ENCODE measurements at regions not wholly inside any gene's neighbourhood (a gene's known extent, or its start where the extent isn't known, plus 50 kb on each side); places are given as distances from the start of the nearest gene placed in this dataset.

- H3F3A ChIP-seq (ENCODE audit: insufficient read depth, low read depth): no peaks in the 10 kb centered on the region
These were observed 104.5 kb downstream of the SEM1 start for GRCh38 chr7:96605045-96605716.

GRCh38 chr7:96599288-96599936 is 110.2 kb downstream of the SEM1 start:
- H3K4me3 ChIP-seq: no peak overlapping the region

More at GRCh38 chr7:96605045-96605716, 104.5 kb downstream of the SEM1 start:
- Histone ChIP-seq H3K4me3 (no peak overlapping the region), H3K27me3 (ENCODE audit: insufficient read depth, low read depth) (no peaks in the 10 kb centered on the region), H3K4me1 (replicated peaks; ENCODE audit: insufficient read depth) (no peaks in the 10 kb centered on the region), H3K9me2 (ENCODE audit: insufficient read depth) (no peaks in the 10 kb centered on the region), H3K4me2 (no peak overlapping the region), H4K20me1 (ENCODE audit: insufficient read depth) (no peaks in the 10 kb centered on the region), H2AFZ (no peak overlapping the region), H3K36me3 (ENCODE audit: low read depth) (no peaks in the 10 kb centered on the region), H3K9me3 (ENCODE audit: insufficient read depth, low read depth) (no peaks in the 10 kb centered on the region), H3K79me2 (ENCODE audit: low read depth) (no peaks in the 10 kb centered on the region), H3K27ac (no peak overlapping the region)
- BruUV-seq (replicated peaks): no TSS peak
- ChIA-PET CTCF (no interaction called here), POLR2A (ENCODE audit: unreplicated experiment) (no interaction called here)
- intact Hi-C loops (cut with micrococcal nuclease; ENCODE audit: unreplicated experiment): no loop called here
- TF ChIP-seq CTCF (conservative IDR thresholded peaks at IDR 0.05) (no peak), EZH2 (IDR thresholded peaks at IDR 0.05; ENCODE audit: low read depth) (no peak)
- DNase-seq: no peak

GRCh38 chr7:96598421-96598820 is 111.2 kb downstream of the SEM1 start:
- no peak overlapping the region for H3K4me3 ChIP-seq
- no peak overlapping the region for H2AFZ ChIP-seq
- no peaks in the 10 kb centered on the region for H3K4me1 ChIP-seq (replicated peaks; ENCODE audit: insufficient read depth)
- BruUV-seq (replicated peaks): no TSS peak
- H3K4me2 ChIP-seq: no peak overlapping the region
- CTCF ChIA-PET: no interaction called here
- no peaks in the 10 kb centered on the region for H3F3A ChIP-seq (ENCODE audit: insufficient read depth, low read depth)
- intact Hi-C loops (cut with micrococcal nuclease; ENCODE audit: unreplicated experiment): no loop called here
- H3K79me2 ChIP-seq (ENCODE audit: low read depth): no peaks in the 10 kb centered on the region
- no peak for DNase-seq
- H3K27me3 ChIP-seq (ENCODE audit: insufficient read depth, low read depth): no peaks in the 10 kb centered on the region
- H3K9me3 ChIP-seq (ENCODE audit: insufficient read depth, low read depth): no peaks in the 10 kb centered on the region
- POLR2A ChIA-PET (ENCODE audit: unreplicated experiment): no interaction called here
- no peak for TF ChIP-seq CTCF (conservative IDR thresholded peaks at IDR 0.05)
- no peak for TF ChIP-seq EZH2 (IDR thresholded peaks at IDR 0.05; ENCODE audit: low read depth)
- no peaks in the 10 kb centered on the region for H4K20me1 ChIP-seq (ENCODE audit: insufficient read depth)
- no peaks in the 10 kb centered on the region; the same call in 1 of the 2 replicates for H3K9me2 ChIP-seq (ENCODE audit: insufficient read depth)
- H3K36me3 ChIP-seq (ENCODE audit: low read depth): no peaks in the 10 kb centered on the region
- no peak overlapping the region for H3K27ac ChIP-seq

More at GRCh38 chr7:96599288-96599936, 110.2 kb downstream of the SEM1 start:
- H3K79me2 ChIP-seq (ENCODE audit: low read depth): no peaks in the 10 kb centered on the region
- H4K20me1 ChIP-seq (ENCODE audit: insufficient read depth): no peaks in the 10 kb centered on the region
- no peak for TF ChIP-seq EZH2 (IDR thresholded peaks at IDR 0.05; ENCODE audit: low read depth)
- no peak for TF ChIP-seq CTCF (conservative IDR thresholded peaks at IDR 0.05)
- no peaks in the 10 kb centered on the region; the same call in 1 of the 2 replicates for H3K9me2 ChIP-seq (ENCODE audit: insufficient read depth)
- no peak overlapping the region for H3K4me2 ChIP-seq
- H3K36me3 ChIP-seq (ENCODE audit: low read depth): no peaks in the 10 kb centered on the region
- H3K9me3 ChIP-seq (ENCODE audit: insufficient read depth, low read depth): no peaks in the 10 kb centered on the region
- H3K4me1 ChIP-seq (replicated peaks; ENCODE audit: insufficient read depth): no peaks in the 10 kb centered on the region
- POLR2A ChIA-PET (ENCODE audit: unreplicated experiment): no interaction called here
- H2AFZ ChIP-seq: no peak overlapping the region
- intact Hi-C loops (cut with micrococcal nuclease; ENCODE audit: unreplicated experiment): no loop called here
- CTCF ChIA-PET: no interaction called here
- no peak for DNase-seq
- H3K27ac ChIP-seq: no peak overlapping the region
- no TSS peak for BruUV-seq (replicated peaks)
- H3F3A ChIP-seq (ENCODE audit: insufficient read depth, low read depth): no peaks in the 10 kb centered on the region
- H3K27me3 ChIP-seq (ENCODE audit: insufficient read depth, low read depth): no peaks in the 10 kb centered on the region

Data from PC-9 (cell line).